Ascending aorta (tissue), 2 donors: ENCODE measurements at regions not wholly inside any gene's neighbourhood (a gene's known extent, or its start where the extent isn't known, plus 50 kb on each side); places are given as distances from the start of the nearest gene placed in this dataset.

Experiments used
- DNase-seq, 2 donors: peaks; one replicate each; pipeline ENCODE4 v3.0.0-alpha.2; 2019; ENCODE audit warnings: low spot score in 2 of 2
- H3K27ac ChIP-seq, 2 donors: fragments of 200-600 bp; sonication (generic); one replicate each; pipeline ENCODE4 v1.5.1; 2016 to 2017; ENCODE audit warnings: mild to moderate bottlenecking in 1 of 2
- H3K27me3 ChIP-seq: fragments of 200-600 bp; sonication (generic); one replicate; pipeline ENCODE4 v1.5.1; 2017
- H3K36me3 ChIP-seq, 2 donors: fragments of 200-600 bp; sonication (generic); one replicate each; pipeline ENCODE4 v1.5.1; 2016
- H3K4me1 ChIP-seq, 2 donors: fragments of 200-600 bp; sonication (generic); one replicate each; pipeline ENCODE4 v1.5.1; 2016 to 2017; ENCODE audit warnings: mild to moderate bottlenecking in 1 of 2
- H3K4me3 ChIP-seq, 2 donors: fragments of 200-600 bp; sonication (generic); one replicate each; pipeline ENCODE4 v1.5.1; 2016 to 2017; ENCODE audit warnings: mild to moderate bottlenecking in 1 of 2
- H3K9me3 ChIP-seq, 2 donors: fragments of 200-600 bp; sonication (generic); one replicate each; pipeline ENCODE4 v1.5.1; 2016
- CTCF ChIP-seq, 3 experiments: fragments of 200-600 bp in 2 of 3; fragments of 450-650 bp in 1 of 3; sonication (generic) in 2 of 3; IDR thresholded peaks; one replicate each; pipeline ENCODE4 v1.5.1; 2016 to 2019; ENCODE audit warnings: antibody characterized with exemption in 3 of 3, mild to moderate bottlenecking in 1 of 3, moderate library complexity in 1 of 3
- intact Hi-C: fragments of 100-400 bp; cut with DNase I; formaldehyde crosslinking; loops from one replicate; pipeline ENCODE4 v1.15.1; 2023

GRCh38 chr1:14253676-14254075, 344.8 kb upstream of the KAZN start:
- Histone ChIP-seq H3K36me3 (no peaks in the 10 kb centered on the region), H3K27me3 (no peaks in the 10 kb centered on the region), H3K4me1 (no peaks in the 10 kb centered on the region), H3K9me3 (no peaks in the 10 kb centered on the region), H3K27ac (no peak overlapping the region), H3K4me3 (no peak overlapping the region)
- no peak for TF ChIP-seq CTCF (IDR thresholded peaks at IDR 0.05)
- no peak for DNase-seq
- intact Hi-C loops = no loop called here

GRCh38 chr1:14254251-14254650, 344.2 kb upstream of the KAZN start:
- Histone ChIP-seq H3K9me3 (no peaks in the 10 kb centered on the region), H3K27me3 (no peaks in the 10 kb centered on the region), H3K4me3 (no peak overlapping the region), H3K4me1 (no peaks in the 10 kb centered on the region), H3K27ac (no peak overlapping the region), H3K36me3 (no peaks in the 10 kb centered on the region)
- intact Hi-C loops = no loop called here
- no peak for TF ChIP-seq CTCF (IDR thresholded peaks at IDR 0.05)
- DNase-seq = no peak

- Histone ChIP-seq H3K4me1 (no peaks in the 10 kb centered on the region), H3K4me3 (no peak overlapping the region), H3K36me3 (no peaks in the 10 kb centered on the region), H3K27ac (no peak overlapping the region), H3K27me3 (no peaks in the 10 kb centered on the region), H3K9me3 (no peaks in the 10 kb centered on the region)
- intact Hi-C loops = no loop called here
- DNase-seq = no peak
- TF ChIP-seq CTCF (IDR thresholded peaks at IDR 0.05) = no peak
These were observed 343.3 kb upstream of the KAZN start for GRCh38 chr1:14255233-14255632.

- Histone ChIP-seq H3K4me3 (no peak overlapping the region), H3K36me3 (no peaks in the 10 kb centered on the region), H3K9me3 (no peaks in the 10 kb centered on the region), H3K27ac (no peak overlapping the region), H3K4me1 (no peaks in the 10 kb centered on the region), H3K27me3 (no peaks in the 10 kb centered on the region)
- intact Hi-C loops = no loop called here
- TF ChIP-seq CTCF (IDR thresholded peaks at IDR 0.05) = no peak
- DNase-seq = no peak
These were observed 342.8 kb upstream of the KAZN start for GRCh38 chr1:14255711-14256110.

GRCh38 chr1:14259191-14259757, 339.2 kb upstream of the KAZN start:
- no peaks in the 10 kb centered on the region for H3K9me3 ChIP-seq
- no peaks in the 10 kb centered on the region for H3K27me3 ChIP-seq
- H3K4me1 ChIP-seq = no peaks in the 10 kb centered on the region
- no peak overlapping the region for H3K27ac ChIP-seq
- intact Hi-C loops = no loop called here
- H3K36me3 ChIP-seq = no peaks in the 10 kb centered on the region
- peak in 1 of 2 donors; percentile 78 for DNase-seq
- no peak for TF ChIP-seq CTCF (IDR thresholded peaks at IDR 0.05)
- no peak overlapping the region for H3K4me3 ChIP-seq

GRCh38 chr1:14260480-14260879, 338.0 kb upstream of the KAZN start:
- intact Hi-C loops = no loop called here
- H3K27ac ChIP-seq = no peak overlapping the region

More at GRCh38 chr1:14260480-14260879, 338.0 kb upstream of the KAZN start:
- no peak for TF ChIP-seq CTCF (IDR thresholded peaks at IDR 0.05)
- DNase-seq = no peak
- H3K4me1 ChIP-seq = no peaks in the 10 kb centered on the region
- no peaks in the 10 kb centered on the region for H3K27me3 ChIP-seq
- H3K9me3 ChIP-seq = no peaks in the 10 kb centered on the region
- H3K4me3 ChIP-seq = no peak overlapping the region
- H3K36me3 ChIP-seq = no peaks in the 10 kb centered on the region
